CD14-positive monocyte (primary cell): ENCODE measurements at regions not wholly inside any gene's neighbourhood (a gene's known extent, or its start where the extent isn't known, plus 50 kb on each side); places are given as distances from the start of the nearest gene placed in this dataset.

Experiments
- DNase-seq, 3 donors: peaks; one replicate each; pipeline ENCODE4 v3.0.0-alpha.2; 2011 to 2022
- H2AFZ ChIP-seq: 2 replicates; pipeline ENCODE4 v1.6.0; 2012; ENCODE audit warnings: mild to moderate bottlenecking, low read depth, low read length, inconsistent platforms; ENCODE audit not compliant: insufficient read depth, poor library complexity, severe bottlenecking
- H3K27ac ChIP-seq, 2 donors: 1 replicate in 1 of 2; 2 replicates in 1 of 2; pipeline ENCODE4 v1.5.1; 2012 to 2013; ENCODE audit warnings: low read length in 2 of 2, control low read depth in 1 of 2, inconsistent platforms in 1 of 2, low read depth in 1 of 2, mild to moderate bottlenecking in 1 of 2
- H3K27me3 ChIP-seq, 2 donors: one replicate each; pipeline versions ENCODE4 v1.6.0 to v1.6.1; 2011 to 2013; ENCODE audit warnings: low read length in 2 of 2; ENCODE audit not compliant: control insufficient read depth in 2 of 2, insufficient read depth in 2 of 2
- H3K36me3 ChIP-seq, 2 donors: replicated peaks in 1 of 2; 1 replicate in 1 of 2; 2 replicates in 1 of 2; pipeline versions ENCODE4 v1.5.1 to v1.6.1; 2012 to 2013; ENCODE audit warnings: low read length in 2 of 2, control low read depth in 1 of 2, inconsistent platforms in 1 of 2, mild to moderate bottlenecking in 1 of 2; ENCODE audit not compliant: insufficient read depth in 2 of 2, control insufficient read depth in 1 of 2
- H3K4me1 ChIP-seq, 2 donors: 1 replicate in 1 of 2; 2 replicates in 1 of 2; pipeline versions ENCODE4 v1.5.1 to v1.6.1; 2012 to 2013; ENCODE audit warnings: low read length in 2 of 2, control low read depth in 1 of 2, inconsistent platforms in 1 of 2, mild to moderate bottlenecking in 1 of 2, moderate library complexity in 1 of 2; ENCODE audit not compliant: insufficient read depth in 2 of 2, control insufficient read depth in 1 of 2
- H3K4me2 ChIP-seq: replicated peaks from 2 replicates; pipeline ENCODE3; 2012; ENCODE audit warnings: low read length, moderate library complexity, mild to moderate bottlenecking; ENCODE audit not compliant: poor library complexity, severe bottlenecking; ENCODE audit errors: extremely low read depth
- H3K4me3 ChIP-seq, 3 experiments: fragments of 200-600 bp in 1 of 3; sonication (generic) in 1 of 3; replicated peaks in 1 of 3; 1 replicate in 2 of 3; 2 replicates in 1 of 3; pipeline ENCODE4 v1.5.1; 2011 to 2013; ENCODE audit warnings: low read length in 3 of 3, mild to moderate bottlenecking in 3 of 3, control low read depth in 2 of 3, low read depth in 2 of 3, inconsistent platforms in 1 of 3, moderate library complexity in 1 of 3
- H3K79me2 ChIP-seq: 2 replicates; pipeline ENCODE4 v1.6.0; 2012; ENCODE audit warnings: mild to moderate bottlenecking, control low read depth, inconsistent platforms, low read length, moderate library complexity; ENCODE audit not compliant: insufficient read depth
- H3K9ac ChIP-seq: 2 replicates; pipeline ENCODE4 v1.6.0; 2017; ENCODE audit warnings: low read length, mild to moderate bottlenecking; ENCODE audit not compliant: insufficient read depth, poor library complexity, severe bottlenecking
- H3K9me3 ChIP-seq, 2 donors: replicated peaks in 1 of 2; 1 replicate in 1 of 2; 2 replicates in 1 of 2; pipeline versions ENCODE4 v1.5.1 to v1.6.1; 2012 to 2013; ENCODE audit warnings: low read length in 2 of 2, control low read depth in 1 of 2; ENCODE audit not compliant: control insufficient read depth in 1 of 2, insufficient read depth in 1 of 2
- H4K20me1 ChIP-seq: 2 replicates; pipeline ENCODE4 v1.6.0; 2012; ENCODE audit warnings: mild to moderate bottlenecking, low read length, control low read depth, moderate library complexity; ENCODE audit not compliant: insufficient read depth
- H3K27ac Mint-ChIP-seq, 7 donors: one replicate each; pipeline ENCODE4 v1.8.0; 2020; ENCODE audit warnings: mild to moderate bottlenecking in 7 of 7, mixed read lengths in 7 of 7, moderate library complexity in 6 of 7, inconsistent platforms in 2 of 7
- H3K27me3 Mint-ChIP-seq, 3 donors: one replicate each; pipeline ENCODE4 v1.8.0; 2021 to 2022; ENCODE audit warnings: low read depth in 3 of 3, mild to moderate bottlenecking in 3 of 3, mixed read lengths in 3 of 3, moderate library complexity in 3 of 3, inconsistent platforms in 1 of 3
- H3K36me3 Mint-ChIP-seq, 2 donors: one replicate each; pipeline ENCODE4 v1.8.0; 2020; ENCODE audit warnings: mixed read lengths in 2 of 2, inconsistent platforms in 1 of 2, mild to moderate bottlenecking in 1 of 2
- H3K4me1 Mint-ChIP-seq: one replicate; pipeline ENCODE4 v1.8.0; 2020; ENCODE audit warnings: mild to moderate bottlenecking, mixed read lengths
- H3K4me3 Mint-ChIP-seq, 2 donors: one replicate each; pipeline ENCODE4 v1.8.0; 2020; ENCODE audit warnings: mild to moderate bottlenecking in 2 of 2, mixed read lengths in 2 of 2, moderate library complexity in 1 of 2
- H3K9me3 Mint-ChIP-seq, 7 donors: one replicate each; pipeline ENCODE4 v1.8.0; 2020 to 2022; ENCODE audit warnings: mixed read lengths in 7 of 7, mild to moderate bottlenecking in 6 of 7, moderate library complexity in 6 of 7, inconsistent platforms in 2 of 7
- WGBS: methylation state at CpG from one replicate; pipeline ENCODE4 v1.1.5; 2013; ENCODE audit warnings: missing lambda C conversion rate; ENCODE audit not compliant: insufficient coverage; 5-methylcytosine and 5-hydroxymethylcytosine counted together
- intact Hi-C, 2 donors: fragments of 100-400 bp; cut with micrococcal nuclease; formaldehyde crosslinking; loops; one replicate each; pipeline versions ENCODE4 v1.15.0 to v1.15.1; 2023
- TF ChIP-seq, protein P1 (sequence below): fragments of 200-600 bp; IDR thresholded peaks from one replicate; pipeline ENCODE4 v1.8.0; 2022; ENCODE audit warnings: antibody characterized with exemption, mild to moderate bottlenecking

- peaks cover 0 to 2% (median 0%) of the 10 kb centered on the region in 7 donors for H3K9me3 Mint-ChIP-seq
- Histone ChIP-seq H3K27me3 (no peaks in the 10 kb centered on the region), H3K79me2 (no peaks in the 10 kb centered on the region), H3K4me1 (peaks cover 56 to 60% of the 10 kb centered on the region in 2 donors), H3K9ac (peak overlapping the region; percentile 47), H3K9me3 (no peaks in the 10 kb centered on the region), H3K4me3 (peak overlapping the region; percentile 27 to 73 (median 36)), H3K27ac (peak overlapping the region; percentile 90 to 94), H3K36me3 (no peaks in the 10 kb centered on the region), H3K4me2 (peak overlapping the region; percentile 77), H4K20me1 (no peaks in the 10 kb centered on the region), H2AFZ (peak overlapping the region; percentile 70)
- TF ChIP-seq, protein P1, sequence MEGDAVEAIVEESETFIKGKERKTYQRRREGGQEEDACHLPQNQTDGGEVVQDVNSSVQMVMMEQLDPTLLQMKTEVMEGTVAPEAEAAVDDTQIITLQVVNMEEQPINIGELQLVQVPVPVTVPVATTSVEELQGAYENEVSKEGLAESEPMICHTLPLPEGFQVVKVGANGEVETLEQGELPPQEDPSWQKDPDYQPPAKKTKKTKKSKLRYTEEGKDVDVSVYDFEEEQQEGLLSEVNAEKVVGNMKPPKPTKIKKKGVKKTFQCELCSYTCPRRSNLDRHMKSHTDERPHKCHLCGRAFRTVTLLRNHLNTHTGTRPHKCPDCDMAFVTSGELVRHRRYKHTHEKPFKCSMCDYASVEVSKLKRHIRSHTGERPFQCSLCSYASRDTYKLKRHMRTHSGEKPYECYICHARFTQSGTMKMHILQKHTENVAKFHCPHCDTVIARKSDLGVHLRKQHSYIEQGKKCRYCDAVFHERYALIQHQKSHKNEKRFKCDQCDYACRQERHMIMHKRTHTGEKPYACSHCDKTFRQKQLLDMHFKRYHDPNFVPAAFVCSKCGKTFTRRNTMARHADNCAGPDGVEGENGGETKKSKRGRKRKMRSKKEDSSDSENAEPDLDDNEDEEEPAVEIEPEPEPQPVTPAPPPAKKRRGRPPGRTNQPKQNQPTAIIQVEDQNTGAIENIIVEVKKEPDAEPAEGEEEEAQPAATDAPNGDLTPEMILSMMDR = no peak
- peak in 1 of 3 donors; percentile 27 for DNase-seq
- H3K4me1 Mint-ChIP-seq = peaks cover 56% of the 10 kb centered on the region
- WGBS = 20% methylated on average over 1 of the region's 6 CpGs
- H3K4me3 Mint-ChIP-seq = peak overlapping the region; percentile 40 to 87
- no peaks in the 10 kb centered on the region for H3K36me3 Mint-ChIP-seq
- no peaks in the 10 kb centered on the region for H3K27me3 Mint-ChIP-seq
- intact Hi-C loops = loop anchor here in 1 of 2 donors (5.0 to 10.0 kb wide), 2 partner anchors 39 to 48 kb away; no protein-coding TSS in a partner anchor
- H3K27ac Mint-ChIP-seq = peak overlapping the region; percentile 95 to 98 (median 97)
These were observed 51.4 kb upstream of the ZNF516 start for GRCh38 chr18:76546436-76546835.

GRCh38 chr18:76546088-76546435 lies 51.0 kb upstream of the ZNF516 start:
- Mint-ChIP-seq H3K27ac (peak overlapping the region; percentile 95 to 98 (median 97)), H3K4me3 (peak overlapping the region; percentile 40 to 87)
- no peaks in the 10 kb centered on the region for H4K20me1 ChIP-seq

More at GRCh38 chr18:76546088-76546435, 51.0 kb upstream of the ZNF516 start:
- peak; percentile 42 to 63 (median 51) for DNase-seq
- peaks cover 56% of the 10 kb centered on the region for H3K4me1 Mint-ChIP-seq
- Histone ChIP-seq H3K4me3 (peak overlapping the region; percentile 27 to 73 (median 36)), H3K36me3 (no peaks in the 10 kb centered on the region), H3K27me3 (no peaks in the 10 kb centered on the region), H3K4me1 (peaks cover 56 to 60% of the 10 kb centered on the region in 2 donors), H3K79me2 (no peaks in the 10 kb centered on the region), H2AFZ (peak overlapping the region; percentile 70), H3K4me2 (peak overlapping the region; percentile 77), H3K27ac (peak overlapping the region; percentile 90 to 94), H3K9ac (peak overlapping the region; percentile 47), H3K9me3 (no peaks in the 10 kb centered on the region)
- intact Hi-C loops = loop anchor here in 1 of 2 donors (5.0 to 10.0 kb wide), 2 partner anchors 39 to 49 kb away; no protein-coding TSS in a partner anchor
- WGBS = 0% methylated on average over 1 of the region's 7 CpGs
- TF ChIP-seq, protein P1 = no peak
- no peaks in the 10 kb centered on the region for H3K27me3 Mint-ChIP-seq
- H3K36me3 Mint-ChIP-seq = no peaks in the 10 kb centered on the region
- H3K9me3 Mint-ChIP-seq = peaks cover 0 to 2% (median 0%) of the 10 kb centered on the region in 7 donors
